ENCODE measurements at regions not wholly inside any gene's neighbourhood (a gene's known extent, or its start where the extent isn't known, plus 50 kb on each side); places are given as distances from the start of the nearest gene placed in this dataset.

DNA sequence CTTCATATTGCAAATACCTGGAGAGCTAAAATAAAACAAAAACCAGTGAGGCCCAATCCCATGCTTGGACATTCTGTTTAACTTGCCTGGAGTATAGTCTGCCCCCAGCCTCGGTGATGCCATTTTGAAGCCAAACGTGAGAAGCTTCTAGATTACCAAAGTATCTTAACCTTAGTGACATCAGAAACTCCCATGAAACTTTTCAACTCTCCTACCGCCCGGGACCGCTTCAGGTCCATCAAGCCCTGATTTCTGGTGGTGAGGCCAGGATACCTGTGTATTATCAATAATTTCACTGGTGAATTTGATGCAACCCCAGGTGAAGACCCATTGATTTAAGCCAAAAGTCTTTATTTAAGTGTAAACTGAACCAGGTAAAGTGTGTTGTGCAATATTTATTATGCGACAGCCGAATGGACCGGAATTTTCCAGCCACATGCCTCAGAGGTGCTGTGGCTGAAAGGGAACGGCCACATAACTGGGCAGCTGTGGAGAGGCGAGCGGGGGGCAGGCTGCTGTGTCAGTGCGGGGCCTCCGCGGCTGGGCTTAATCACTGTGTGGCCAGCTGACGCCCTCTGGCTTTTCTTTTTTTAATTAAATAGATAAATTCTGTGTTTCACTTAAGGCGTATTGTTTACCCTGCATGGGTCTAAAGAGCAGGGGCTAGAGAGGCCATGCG is 385.5 kb upstream of the B3GAT1 start:
- no peaks in the 10 kb centered on the region for H3F3A ChIP-seq (ENCODE audit: insufficient read depth, low read depth)
- TF ChIP-seq, protein P1, sequence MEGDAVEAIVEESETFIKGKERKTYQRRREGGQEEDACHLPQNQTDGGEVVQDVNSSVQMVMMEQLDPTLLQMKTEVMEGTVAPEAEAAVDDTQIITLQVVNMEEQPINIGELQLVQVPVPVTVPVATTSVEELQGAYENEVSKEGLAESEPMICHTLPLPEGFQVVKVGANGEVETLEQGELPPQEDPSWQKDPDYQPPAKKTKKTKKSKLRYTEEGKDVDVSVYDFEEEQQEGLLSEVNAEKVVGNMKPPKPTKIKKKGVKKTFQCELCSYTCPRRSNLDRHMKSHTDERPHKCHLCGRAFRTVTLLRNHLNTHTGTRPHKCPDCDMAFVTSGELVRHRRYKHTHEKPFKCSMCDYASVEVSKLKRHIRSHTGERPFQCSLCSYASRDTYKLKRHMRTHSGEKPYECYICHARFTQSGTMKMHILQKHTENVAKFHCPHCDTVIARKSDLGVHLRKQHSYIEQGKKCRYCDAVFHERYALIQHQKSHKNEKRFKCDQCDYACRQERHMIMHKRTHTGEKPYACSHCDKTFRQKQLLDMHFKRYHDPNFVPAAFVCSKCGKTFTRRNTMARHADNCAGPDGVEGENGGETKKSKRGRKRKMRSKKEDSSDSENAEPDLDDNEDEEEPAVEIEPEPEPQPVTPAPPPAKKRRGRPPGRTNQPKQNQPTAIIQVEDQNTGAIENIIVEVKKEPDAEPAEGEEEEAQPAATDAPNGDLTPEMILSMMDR (conservative IDR thresholded peaks at IDR 0.05): no peak
- TF ChIP-seq EZH2 (IDR thresholded peaks at IDR 0.05; ENCODE audit: low read depth): no peak
- no peak overlapping the region for H2AFZ ChIP-seq
- no peak overlapping the region for H3K4me2 ChIP-seq
- H3K27me3 ChIP-seq (ENCODE audit: insufficient read depth, low read depth): peaks cover 91% of the 10 kb centered on the region
- no peaks in the 10 kb centered on the region for H4K20me1 ChIP-seq (ENCODE audit: insufficient read depth)
- DNase-seq: peak in 1 of 2 experiments; percentile 24
- H3K4me1 ChIP-seq (replicated peaks; ENCODE audit: insufficient read depth): no peaks in the 10 kb centered on the region
- H3K4me3 ChIP-seq: no peak overlapping the region
- CTCF ChIA-PET: no interaction called here
- no peaks in the 10 kb centered on the region for H3K79me2 ChIP-seq (ENCODE audit: low read depth)
- no peak overlapping the region for H3K27ac ChIP-seq
- H3K9me2 ChIP-seq (ENCODE audit: insufficient read depth): no peaks in the 10 kb centered on the region
- H3K36me3 ChIP-seq (ENCODE audit: low read depth): no peaks in the 10 kb centered on the region
- BruUV-seq (replicated peaks): no TSS peak
- no peaks in the 10 kb centered on the region for H3K9me3 ChIP-seq (ENCODE audit: insufficient read depth, low read depth)
- intact Hi-C loops (cut with micrococcal nuclease; ENCODE audit: unreplicated experiment): no loop called here
- POLR2A ChIA-PET (ENCODE audit: unreplicated experiment): no interaction called here

DNA sequence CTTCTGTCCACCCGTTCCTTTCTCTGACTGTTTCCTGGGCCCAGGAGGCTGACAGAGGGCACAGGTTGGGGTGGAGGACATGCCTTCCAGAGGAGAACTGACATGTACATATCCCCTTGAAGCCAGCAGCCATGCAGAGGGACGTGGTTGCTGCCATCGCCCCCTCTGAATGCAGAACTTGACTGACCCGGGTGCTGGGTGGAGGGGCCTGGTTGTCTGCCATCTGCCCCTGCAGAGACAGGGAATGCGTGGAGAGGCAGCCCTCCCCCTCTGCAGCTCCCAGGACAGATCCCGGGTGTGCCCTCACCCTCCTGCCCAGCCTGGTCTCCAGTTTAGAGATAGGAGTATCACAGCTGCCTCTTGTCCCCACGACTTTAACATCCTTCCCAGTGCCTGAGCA is 383.0 kb upstream of the B3GAT1 start:
- no peak for DNase-seq
- CTCF ChIA-PET: no interaction called here
- intact Hi-C loops (cut with micrococcal nuclease; ENCODE audit: unreplicated experiment): no loop called here
- H3F3A ChIP-seq (ENCODE audit: insufficient read depth, low read depth): no peaks in the 10 kb centered on the region
- BruUV-seq (replicated peaks): no TSS peak
- no peaks in the 10 kb centered on the region for H3K9me2 ChIP-seq (ENCODE audit: insufficient read depth)
- no peaks in the 10 kb centered on the region for H3K9me3 ChIP-seq (ENCODE audit: insufficient read depth, low read depth)
- no peaks in the 10 kb centered on the region for H3K79me2 ChIP-seq (ENCODE audit: low read depth)
- no peaks in the 10 kb centered on the region for H3K36me3 ChIP-seq (ENCODE audit: low read depth)
- H3K4me1 ChIP-seq (replicated peaks; ENCODE audit: insufficient read depth): no peaks in the 10 kb centered on the region
- POLR2A ChIA-PET (ENCODE audit: unreplicated experiment): no interaction called here
- no peak overlapping the region for H2AFZ ChIP-seq
- no peak overlapping the region for H3K27ac ChIP-seq
- TF ChIP-seq EZH2 (IDR thresholded peaks at IDR 0.05; ENCODE audit: low read depth): no peak
- TF ChIP-seq, protein P1 (conservative IDR thresholded peaks at IDR 0.05): no peak
- H3K27me3 ChIP-seq (ENCODE audit: insufficient read depth, low read depth): peaks cover 91% of the 10 kb centered on the region
- no peak overlapping the region for H3K4me2 ChIP-seq
- no peak overlapping the region for H3K4me3 ChIP-seq
- no peaks in the 10 kb centered on the region for H4K20me1 ChIP-seq (ENCODE audit: insufficient read depth)

DNA sequence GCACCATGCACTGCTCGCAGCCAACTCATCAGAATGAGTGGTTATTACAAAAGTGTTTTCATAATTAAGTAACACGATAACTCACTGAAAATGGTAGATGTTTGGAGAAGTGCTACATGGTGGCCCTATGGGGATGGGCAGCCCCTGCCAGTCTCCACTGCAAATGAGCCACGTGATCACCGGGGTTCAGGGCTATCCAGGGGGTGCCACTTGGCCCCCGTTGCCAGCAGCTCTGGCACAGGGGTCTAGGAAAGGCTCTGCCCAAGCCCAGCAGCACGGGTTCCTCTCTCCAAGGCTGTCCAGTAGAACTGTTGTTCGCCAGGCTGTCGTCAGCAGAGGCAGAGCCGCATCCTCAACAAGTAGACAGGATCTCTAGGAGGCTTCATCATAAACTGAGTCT is 382.1 kb upstream of the B3GAT1 start:
- no peaks in the 10 kb centered on the region for H3K79me2 ChIP-seq (ENCODE audit: low read depth)
- CTCF ChIA-PET: no interaction called here
- no peak for DNase-seq
- peaks cover 90% of the 10 kb centered on the region for H3K27me3 ChIP-seq (ENCODE audit: insufficient read depth, low read depth)
- no peaks in the 10 kb centered on the region for H3K36me3 ChIP-seq (ENCODE audit: low read depth)
- no peak overlapping the region for H3K4me3 ChIP-seq
- TF ChIP-seq, protein P1 (conservative IDR thresholded peaks at IDR 0.05): no peak
- no peak for TF ChIP-seq EZH2 (IDR thresholded peaks at IDR 0.05; ENCODE audit: low read depth)
- H3K4me2 ChIP-seq: no peak overlapping the region
- H4K20me1 ChIP-seq (ENCODE audit: insufficient read depth): no peaks in the 10 kb centered on the region
- no peaks in the 10 kb centered on the region for H3K9me2 ChIP-seq (ENCODE audit: insufficient read depth)
- no peaks in the 10 kb centered on the region for H3F3A ChIP-seq (ENCODE audit: insufficient read depth, low read depth)
- intact Hi-C loops (cut with micrococcal nuclease; ENCODE audit: unreplicated experiment): no loop called here
- POLR2A ChIA-PET (ENCODE audit: unreplicated experiment): no interaction called here
- no peak overlapping the region for H3K27ac ChIP-seq
- no peaks in the 10 kb centered on the region for H3K4me1 ChIP-seq (replicated peaks; ENCODE audit: insufficient read depth)
- no TSS peak for BruUV-seq (replicated peaks)
- H2AFZ ChIP-seq: no peak overlapping the region
- H3K9me3 ChIP-seq (ENCODE audit: insufficient read depth, low read depth): no peaks in the 10 kb centered on the region
